ENCODE measurements at regions not wholly inside any gene's neighbourhood (a gene's known extent, or its start where the extent isn't known, plus 50 kb on each side); places are given as distances from the start of the nearest gene placed in this dataset.

DNA sequence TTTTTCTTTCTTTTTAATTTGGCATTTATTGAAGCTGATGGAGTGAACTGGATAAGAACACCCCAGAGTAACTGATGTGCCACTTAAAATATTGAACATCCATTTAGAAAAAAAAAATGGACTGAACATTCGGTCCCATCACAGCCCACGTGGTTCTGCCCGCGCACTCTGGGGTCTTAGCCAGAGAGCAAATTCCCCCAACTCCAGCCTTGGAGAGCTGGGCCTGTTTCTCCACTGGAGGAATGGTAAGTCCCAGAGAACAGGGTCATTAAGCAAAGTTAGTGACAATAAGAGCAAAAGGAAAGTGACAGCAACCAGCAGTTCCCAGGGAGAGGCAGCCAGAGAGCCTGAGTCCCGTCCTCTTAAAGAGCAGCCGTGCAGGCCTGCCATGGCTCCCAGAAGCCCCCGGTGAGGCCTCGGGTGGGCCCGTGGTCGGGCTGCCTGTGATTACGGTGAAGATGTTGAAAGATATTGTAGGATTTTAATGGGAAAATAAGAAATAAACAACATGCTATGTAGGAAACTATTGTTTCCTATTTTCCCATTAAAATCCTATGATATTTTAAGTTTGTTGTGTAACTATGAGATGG lies 487.9 kb upstream of the MKI67 start:
- no peak for DNase-seq (ENCODE audit: low spot score)
- TF ChIP-seq, protein P1, sequence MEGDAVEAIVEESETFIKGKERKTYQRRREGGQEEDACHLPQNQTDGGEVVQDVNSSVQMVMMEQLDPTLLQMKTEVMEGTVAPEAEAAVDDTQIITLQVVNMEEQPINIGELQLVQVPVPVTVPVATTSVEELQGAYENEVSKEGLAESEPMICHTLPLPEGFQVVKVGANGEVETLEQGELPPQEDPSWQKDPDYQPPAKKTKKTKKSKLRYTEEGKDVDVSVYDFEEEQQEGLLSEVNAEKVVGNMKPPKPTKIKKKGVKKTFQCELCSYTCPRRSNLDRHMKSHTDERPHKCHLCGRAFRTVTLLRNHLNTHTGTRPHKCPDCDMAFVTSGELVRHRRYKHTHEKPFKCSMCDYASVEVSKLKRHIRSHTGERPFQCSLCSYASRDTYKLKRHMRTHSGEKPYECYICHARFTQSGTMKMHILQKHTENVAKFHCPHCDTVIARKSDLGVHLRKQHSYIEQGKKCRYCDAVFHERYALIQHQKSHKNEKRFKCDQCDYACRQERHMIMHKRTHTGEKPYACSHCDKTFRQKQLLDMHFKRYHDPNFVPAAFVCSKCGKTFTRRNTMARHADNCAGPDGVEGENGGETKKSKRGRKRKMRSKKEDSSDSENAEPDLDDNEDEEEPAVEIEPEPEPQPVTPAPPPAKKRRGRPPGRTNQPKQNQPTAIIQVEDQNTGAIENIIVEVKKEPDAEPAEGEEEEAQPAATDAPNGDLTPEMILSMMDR (IDR thresholded peaks at IDR 0.05; ENCODE audit: extremely low read depth, missing control alignments): no peak

GRCh38 chr10:128614802-128615553 lies 488.8 kb upstream of the MKI67 start:
- no peak for DNase-seq (ENCODE audit: low spot score)
- TF ChIP-seq, protein P1 (IDR thresholded peaks at IDR 0.05; ENCODE audit: extremely low read depth, missing control alignments): no peak

GRCh38 chr10:128617532-128617931 lies 491.3 kb upstream of the MKI67 start:
- DNase-seq (ENCODE audit: low spot score): no peak
- TF ChIP-seq, protein P1 (IDR thresholded peaks at IDR 0.05; ENCODE audit: extremely low read depth, missing control alignments): no peak

DNA sequence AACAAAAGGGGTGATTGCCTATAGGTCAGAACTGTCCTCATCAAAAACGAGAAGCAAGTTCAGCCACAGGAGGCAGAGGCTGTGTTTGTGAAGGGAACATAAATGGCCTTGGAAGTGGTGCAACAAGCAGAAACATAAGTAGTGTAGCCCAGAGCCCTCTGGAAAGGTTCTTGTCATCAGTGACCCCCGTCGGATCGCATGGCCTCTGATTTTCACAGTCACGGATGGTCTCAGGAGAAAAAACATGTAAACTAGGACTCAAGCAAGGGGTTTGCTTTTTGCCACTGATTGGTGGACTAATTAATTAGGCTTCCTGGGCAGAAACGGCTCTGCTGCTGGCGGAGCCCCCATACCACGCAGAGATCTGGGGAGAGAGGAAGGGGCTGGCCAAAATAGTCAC lies 496.5 kb upstream of the MKI67 start:
- TF ChIP-seq, protein P1 (IDR thresholded peaks at IDR 0.05; ENCODE audit: extremely low read depth, missing control alignments): no peak
- no peak for DNase-seq (ENCODE audit: low spot score)

DNA sequence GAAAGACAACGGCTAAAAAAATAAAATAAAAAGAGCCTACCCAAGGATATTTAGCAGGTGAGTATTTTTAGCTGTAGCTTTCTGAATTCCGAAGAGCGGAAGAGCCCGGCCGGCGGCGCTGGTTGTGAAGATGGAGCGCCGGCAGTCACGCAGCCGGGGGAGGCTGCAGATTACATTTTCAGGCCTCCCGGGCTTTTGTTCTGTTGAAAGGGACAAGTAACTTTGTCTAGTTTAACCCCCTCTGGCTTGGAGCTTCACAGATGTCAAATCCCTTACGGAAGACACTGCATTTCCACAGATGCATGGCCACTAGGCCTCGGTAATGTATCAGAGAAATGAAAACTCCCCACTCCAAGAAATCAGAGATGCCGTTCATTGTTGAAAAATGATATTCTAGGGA lies 497.6 kb upstream of the MKI67 start:
- DNase-seq (ENCODE audit: low spot score): no peak

GRCh38 chr10:128624656-128625530 lies 498.7 kb upstream of the MKI67 start:
- TF ChIP-seq, protein P1 (IDR thresholded peaks at IDR 0.05; ENCODE audit: extremely low read depth, missing control alignments): no peak

More for the DNA sequence above, 497.6 kb upstream of the MKI67 start:
- TF ChIP-seq, protein P1 (IDR thresholded peaks at IDR 0.05; ENCODE audit: extremely low read depth, missing control alignments): no peak

DNA sequence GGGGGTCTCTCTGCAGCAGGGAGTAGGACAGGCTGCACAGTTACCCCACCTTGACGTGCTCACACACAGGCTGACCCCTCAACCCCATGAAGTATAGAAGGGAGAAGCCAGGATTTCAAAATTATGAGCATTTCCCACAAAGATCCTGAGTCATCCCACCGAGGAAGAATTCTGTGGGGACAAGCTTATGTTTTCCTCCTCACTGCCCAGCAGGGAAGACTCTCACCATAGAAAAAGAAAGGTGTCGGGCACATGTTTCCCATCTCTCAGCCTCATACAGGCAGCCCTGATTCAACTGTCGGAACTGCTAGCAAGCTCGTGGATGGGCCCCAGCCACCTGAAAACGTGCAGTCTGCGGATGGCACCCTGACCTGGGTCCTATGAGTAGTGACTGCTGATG lies 499.7 kb upstream of the MKI67 start:
- no peak for DNase-seq (ENCODE audit: low spot score)
- TF ChIP-seq, protein P1 (IDR thresholded peaks at IDR 0.05; ENCODE audit: extremely low read depth, missing control alignments): no peak

More at GRCh38 chr10:128624656-128625530, 498.7 kb upstream of the MKI67 start:
- no peak for DNase-seq (ENCODE audit: low spot score)
